GM19240 (cell line): ENCODE measurements at regions not wholly inside any gene's neighbourhood (a gene's known extent, or its start where the extent isn't known, plus 50 kb on each side); places are given as distances from the start of the nearest gene placed in this dataset.
"Not testable (repeated sequence)": the region's sequence is repeated elsewhere in the genome, so short reads cannot be mapped to it uniquely, and the experiment has no call there.

Source experiments
- DNase-seq: peaks from one replicate; pipeline ENCODE4 v3.0.0; 2011; ENCODE audit warnings: low spot score; ENCODE audit not compliant: insufficient read length

- no peak for DNase-seq
Observed at GRCh38 chr5:82613891-82614290, 335.7 kb upstream of the RPS23 start.

GRCh38 chr5:82610686-82611085, 332.5 kb upstream of the RPS23 start:
- no peak for DNase-seq

- no peak for DNase-seq
Observed at GRCh38 chr5:82605441-82605973, 327.4 kb upstream of the RPS23 start.

- no peak for DNase-seq
Observed at GRCh38 chr5:82603033-82603987, 325.2 kb upstream of the RPS23 start.

- no peak for DNase-seq
Observed at GRCh38 chr5:82601861-82602260, 323.7 kb upstream of the RPS23 start.

GRCh38 chr5:82601077-82601476, 322.9 kb upstream of the RPS23 start:
- DNase-seq: no peak

- no peak for DNase-seq
Observed at GRCh38 chr5:82599692-82600091, 321.5 kb upstream of the RPS23 start.

GRCh38 chr5:82599030-82599429, 320.9 kb upstream of the RPS23 start:
- DNase-seq: no peak

GRCh38 chr5:82597437-82597836, 319.3 kb upstream of the RPS23 start:
- no peak for DNase-seq

- no peak for DNase-seq
Observed at GRCh38 chr5:82596451-82596850, 318.3 kb upstream of the RPS23 start.

- no peak for DNase-seq
Observed at GRCh38 chr5:82595113-82595512, 317.0 kb upstream of the RPS23 start.

GRCh38 chr5:82594097-82594496, 315.9 kb upstream of the RPS23 start:
- no peak for DNase-seq

GRCh38 chr5:82593481-82593880, 315.3 kb upstream of the RPS23 start:
- no peak for DNase-seq

- no peak for DNase-seq
Observed at GRCh38 chr5:82591021-82591515, 312.9 kb upstream of the RPS23 start.

- no peak for DNase-seq
Observed at GRCh38 chr5:82590112-82590511, 312.0 kb upstream of the RPS23 start.

- no peak for DNase-seq
Observed at GRCh38 chr5:82586661-82587310, 308.6 kb upstream of the RPS23 start.

GRCh38 chr5:82586181-82586580, 308.0 kb upstream of the RPS23 start:
- DNase-seq: no peak

- no peak for DNase-seq
Observed at GRCh38 chr5:82584631-82585030, 306.5 kb upstream of the RPS23 start.

- DNase-seq: not testable (repeated sequence)
Observed at GRCh38 chr5:82583331-82583730, 305.2 kb upstream of the RPS23 start.

GRCh38 chr5:82564963-82565362, 286.8 kb upstream of the RPS23 start:
- DNase-seq: no peak

GRCh38 chr5:82563745-82564144, 285.6 kb upstream of the RPS23 start:
- no peak for DNase-seq

- no peak for DNase-seq
Observed at GRCh38 chr5:82562696-82563240, 284.6 kb upstream of the RPS23 start.
